H7 (cell line): ENCODE measurements at regions not wholly inside any gene's neighbourhood (a gene's known extent, or its start where the extent isn't known, plus 50 kb on each side); places are given as distances from the start of the nearest gene placed in this dataset.
"Not testable (repeated sequence)": the region's sequence is repeated elsewhere in the genome, so short reads cannot be mapped to it uniquely, and the experiment has no call there.

ENCODE experiments used
- DNase-seq: peaks from one replicate; pipeline ENCODE4 v3.0.0; 2012
- H3K27me3 ChIP-seq: 2 replicates; pipeline ENCODE4 v1.6.0; 2011; ENCODE audit warnings: mild to moderate bottlenecking, low read length; ENCODE audit not compliant: control insufficient read depth, insufficient read depth
- H3K36me3 ChIP-seq: replicated peaks from 2 replicates; pipeline ENCODE4 v1.5.1; 2011; ENCODE audit warnings: low read length; ENCODE audit not compliant: control insufficient read depth, insufficient read depth
- H3K4me3 ChIP-seq: 2 replicates; pipeline ENCODE4 v1.5.1; 2011; ENCODE audit warnings: low read depth, mild to moderate bottlenecking, control low read depth, low read length, moderate library complexity; ENCODE audit not compliant: insufficient read depth

DNA sequence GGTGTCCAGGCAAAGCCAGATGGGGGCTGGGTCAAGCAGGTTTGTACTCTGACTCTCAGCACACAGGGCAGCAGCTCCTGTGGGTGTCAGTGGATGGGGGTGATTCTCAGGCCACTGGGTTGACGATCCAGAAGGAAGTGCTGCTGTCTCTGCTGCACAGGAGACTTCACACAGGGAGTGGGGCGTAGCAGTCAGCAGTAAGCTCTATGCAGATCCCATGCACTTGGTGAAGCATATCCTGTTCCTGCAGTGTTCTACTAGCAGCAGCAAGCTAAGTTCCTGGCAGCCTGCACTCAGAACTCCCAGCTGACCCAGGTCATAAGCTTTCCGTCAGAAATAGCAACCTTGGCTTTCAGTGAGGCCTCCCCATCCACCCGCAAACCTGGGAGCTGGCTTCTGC is 117.6 kb upstream of the NDST3 start:
- no peak overlapping the region for H3K4me3 ChIP-seq
- H3K36me3 ChIP-seq = no peaks in the 10 kb centered on the region
- no peaks in the 10 kb centered on the region for H3K27me3 ChIP-seq
- no peak for DNase-seq

GRCh38 chr4:117922311-117922710 is 112.0 kb upstream of the NDST3 start:
- H3K27me3 ChIP-seq, DNase-seq, H3K4me3 ChIP-seq, H3K36me3 ChIP-seq: not testable (repeated sequence)

- H3K27me3 ChIP-seq = not testable (repeated sequence)
Observed at GRCh38 chr4:117927823-117928222, 106.5 kb upstream of the NDST3 start.

DNA sequence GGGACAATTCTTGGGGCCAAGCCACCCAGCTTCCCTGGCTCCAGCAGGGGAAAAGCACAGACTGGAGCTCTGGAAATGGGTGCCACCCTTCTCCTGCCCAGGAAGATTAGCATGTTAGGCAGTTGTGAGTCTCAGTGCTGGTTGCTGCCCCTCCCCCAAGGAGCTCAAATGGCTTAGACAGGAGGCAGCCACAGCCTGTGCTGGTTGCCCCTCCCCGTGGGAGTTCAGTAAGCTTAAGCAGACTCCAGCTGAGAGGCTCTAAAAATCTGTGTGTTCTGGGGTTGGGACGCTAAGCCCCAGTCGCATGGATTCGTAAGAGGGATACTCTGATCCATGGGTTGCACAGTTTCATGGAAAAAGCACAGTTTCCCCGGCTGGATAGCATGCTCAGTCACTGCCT is 92.7 kb upstream of the NDST3 start:
- DNase-seq = no peak
- Histone ChIP-seq H3K27me3 (no peaks in the 10 kb centered on the region), H3K4me3 (no peak overlapping the region), H3K36me3 (no peaks in the 10 kb centered on the region)

More at GRCh38 chr4:117927823-117928222, 106.5 kb upstream of the NDST3 start:
- not testable (repeated sequence) for H3K36me3 ChIP-seq, H3K4me3 ChIP-seq, DNase-seq

DNA sequence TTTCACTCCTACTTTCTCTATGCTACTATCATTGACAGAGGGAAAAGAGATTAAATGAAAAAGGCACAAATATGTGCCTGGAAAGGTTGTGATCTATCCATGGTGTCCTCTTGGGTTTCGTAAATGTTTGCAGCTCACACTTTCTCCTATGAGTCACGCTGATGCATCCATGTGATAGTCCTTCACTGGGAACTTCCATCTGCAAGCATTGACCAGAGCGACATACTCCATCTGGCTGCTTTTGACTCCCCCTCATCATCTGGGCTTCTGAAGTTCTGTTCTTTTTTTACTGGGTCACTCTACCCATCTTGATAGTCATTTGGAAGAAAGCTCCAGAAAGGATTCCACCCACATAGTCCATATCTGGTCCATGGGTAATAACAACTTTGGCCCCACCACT is 84.7 kb upstream of the NDST3 start:
- no peaks in the 10 kb centered on the region for H3K27me3 ChIP-seq

GRCh38 chr4:117957571-117957970 is 76.7 kb upstream of the NDST3 start:
- no peak for DNase-seq
- no peaks in the 10 kb centered on the region for H3K27me3 ChIP-seq
- H3K36me3 ChIP-seq = no peaks in the 10 kb centered on the region
- no peak overlapping the region for H3K4me3 ChIP-seq

More for the DNA sequence above, 84.7 kb upstream of the NDST3 start:
- Histone ChIP-seq H3K4me3 (no peak overlapping the region), H3K36me3 (no peaks in the 10 kb centered on the region)
- DNase-seq = no peak

DNA sequence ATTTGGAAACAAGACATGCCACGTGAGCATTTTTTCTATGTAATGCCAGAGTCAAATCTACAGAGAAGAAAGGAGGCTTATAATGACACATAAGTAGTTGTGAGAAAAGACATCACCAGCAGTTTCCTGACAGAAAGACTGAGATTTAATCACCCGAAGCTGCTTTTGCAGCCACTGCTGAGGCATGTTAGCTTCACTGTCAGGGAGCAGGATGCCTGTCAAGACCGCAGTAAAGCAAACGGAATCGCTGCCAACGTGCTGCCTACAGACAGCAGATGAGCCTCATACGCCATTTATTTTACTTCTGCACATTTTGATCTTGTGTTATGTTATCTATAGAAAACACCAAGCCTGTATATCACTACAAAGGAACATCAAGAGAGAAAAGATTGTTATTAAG is 68.7 kb upstream of the NDST3 start:
- no peaks in the 10 kb centered on the region for H3K27me3 ChIP-seq
- no peaks in the 10 kb centered on the region for H3K36me3 ChIP-seq
- no peak for DNase-seq
- H3K4me3 ChIP-seq = no peak overlapping the region

DNA sequence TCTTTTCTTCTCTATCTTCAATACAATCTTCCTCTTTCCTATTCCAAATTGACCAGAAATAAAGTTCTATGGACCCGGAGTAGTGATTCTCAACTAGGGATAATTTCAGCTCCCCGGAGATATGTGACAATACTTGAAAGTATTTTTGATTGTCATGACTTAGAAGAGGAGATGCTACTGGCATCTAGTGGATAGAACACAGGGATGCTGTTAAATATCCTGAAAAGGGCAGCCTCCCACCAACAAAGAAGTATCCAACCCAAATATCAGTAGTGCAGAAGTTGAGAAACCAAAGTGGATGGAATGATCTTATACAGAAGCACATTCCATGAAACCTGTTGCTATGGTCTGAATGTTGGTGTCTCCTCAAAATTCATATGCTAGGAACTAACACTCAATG is 65.7 kb upstream of the NDST3 start:
- H3K27me3 ChIP-seq = no peaks in the 10 kb centered on the region
- no peak for DNase-seq
- H3K4me3 ChIP-seq = no peak overlapping the region
- no peaks in the 10 kb centered on the region for H3K36me3 ChIP-seq

DNA sequence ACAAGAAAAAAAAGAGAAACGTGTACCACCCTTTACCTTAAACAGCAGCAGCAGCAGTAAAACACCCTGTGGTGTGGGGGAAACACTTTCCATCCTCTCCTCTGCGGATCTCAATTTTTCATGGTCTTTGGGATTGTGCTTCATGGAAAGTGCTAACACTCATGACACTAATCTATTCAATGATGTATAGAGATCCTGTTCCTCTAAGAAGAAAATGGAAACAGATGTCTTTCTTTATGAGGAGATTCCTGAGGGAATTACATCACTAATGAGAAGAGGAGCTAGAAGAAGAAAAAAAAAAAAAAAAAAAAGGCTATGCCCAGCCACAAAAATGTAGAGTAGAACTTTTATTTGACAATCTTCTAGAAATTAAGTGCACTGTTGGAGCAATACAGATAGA is 62.9 kb upstream of the NDST3 start:
- no peak for DNase-seq
- no peaks in the 10 kb centered on the region for H3K36me3 ChIP-seq

GRCh38 chr4:117983541-117984365 is 50.5 kb upstream of the NDST3 start:
- H3K27me3 ChIP-seq = no peaks in the 10 kb centered on the region
- DNase-seq = no peak
- no peaks in the 10 kb centered on the region for H3K36me3 ChIP-seq
- no peak overlapping the region for H3K4me3 ChIP-seq

More for the DNA sequence above, 62.9 kb upstream of the NDST3 start:
- Histone ChIP-seq H3K4me3 (no peak overlapping the region), H3K27me3 (no peaks in the 10 kb centered on the region)

DNA sequence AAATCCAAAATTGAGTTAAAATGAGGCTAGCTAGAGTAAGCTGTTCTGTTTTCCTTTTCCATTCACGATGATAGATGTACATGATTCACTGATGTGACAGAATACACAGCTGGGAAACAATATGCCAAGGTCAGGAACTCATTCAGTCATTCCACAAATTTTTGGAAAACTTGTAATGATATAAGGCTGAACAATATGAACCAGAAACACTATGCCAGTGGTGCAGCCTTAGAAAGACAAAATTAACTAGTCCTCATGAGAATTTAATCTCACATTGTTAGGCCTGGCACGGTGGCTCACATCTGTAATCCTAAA is 50.0 kb upstream of the NDST3 start:
- H3K4me3 ChIP-seq = no peak overlapping the region
- DNase-seq = no peak

More for the DNA sequence above, 50.0 kb upstream of the NDST3 start:
- H3K27me3 ChIP-seq = no peaks in the 10 kb centered on the region
- no peaks in the 10 kb centered on the region for H3K36me3 ChIP-seq
